ENCODE measurements at regions not wholly inside any gene's neighbourhood (a gene's known extent, or its start where the extent isn't known, plus 50 kb on each side); places are given as distances from the start of the nearest gene placed in this dataset.

DNA sequence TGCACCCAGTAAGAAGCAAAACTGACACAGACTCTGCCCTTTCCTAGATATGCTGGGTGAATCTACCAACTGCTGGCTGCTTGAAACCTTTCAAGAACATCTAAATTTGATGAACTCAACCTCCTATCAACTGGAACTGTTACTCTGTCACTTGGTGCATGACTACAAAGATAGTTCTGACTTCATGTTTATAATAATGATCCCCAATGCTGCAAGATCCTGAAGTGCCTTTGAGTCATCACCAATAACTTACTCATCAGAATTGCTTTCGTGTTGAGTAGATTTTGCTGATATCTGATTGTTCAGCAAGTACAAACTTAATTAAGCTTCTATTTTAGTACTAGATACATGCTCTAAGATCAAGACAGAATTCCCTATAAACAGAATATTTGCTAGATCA, 100.2 kb upstream of the ARMC2 start:
- no peak for TF ChIP-seq CTCF (optimal IDR thresholded peaks at IDR 0.05 in 1 of 3, IDR thresholded peaks at IDR 0.05 in 1 of 3, conservative IDR thresholded peaks at IDR 0.05 in 1 of 3; ENCODE audit: extremely low read depth in 1 of 3, insufficient read depth in 2 of 3, low read length in 3 of 3)
- TF ChIP-seq EZH2 (IDR thresholded peaks at IDR 0.05; ENCODE audit: low read length): no peak

All from keratinocyte (primary cell).